NCI-H2171 (cell line): ENCODE measurements at regions not wholly inside any gene's neighbourhood (a gene's known extent, or its start where the extent isn't known, plus 50 kb on each side); places are given as distances from the start of the nearest gene placed in this dataset.
"Not testable (repeated sequence)": the region's sequence is repeated elsewhere in the genome, so short reads cannot be mapped to it uniquely, and the experiment has no call there.

Experiments used
- DNase-seq: peaks from one replicate; lab custom pipeline; 2025; lab: John Stamatoyannopoulos, UW

- no peak for DNase-seq
These were observed 179.1 kb downstream of the FASLG start for GRCh38 chr1:172837816-172838679.

DNA sequence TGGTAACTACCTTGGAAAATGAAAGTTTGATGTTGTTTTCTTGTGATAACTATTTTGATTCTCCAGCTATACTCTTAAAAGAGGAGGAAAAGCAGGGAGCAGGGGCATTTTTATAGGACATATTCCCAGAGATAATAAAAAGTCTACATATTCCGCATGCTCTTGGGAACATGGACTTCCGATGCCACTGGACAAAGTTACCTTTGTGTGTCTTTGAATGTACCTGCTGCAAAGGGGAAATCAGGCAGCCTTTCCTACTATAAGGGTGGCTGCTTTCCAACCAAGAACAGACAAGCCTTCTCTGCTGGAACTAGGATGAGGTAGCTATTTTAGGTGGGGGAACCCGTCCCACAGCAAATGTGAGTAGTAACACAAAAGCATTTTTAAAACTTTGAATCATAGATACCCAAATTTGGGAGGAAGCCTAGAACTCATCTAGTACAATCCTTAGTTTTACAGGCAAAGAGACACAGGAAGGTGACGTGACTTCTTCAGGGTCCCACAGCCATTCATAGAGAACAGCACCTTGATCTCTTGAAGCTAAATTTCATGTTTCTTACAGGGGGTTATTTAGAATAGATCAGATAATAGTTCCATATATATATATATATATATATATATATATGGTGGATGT, 179.9 kb downstream of the FASLG start:
- no peak for DNase-seq

GRCh38 chr1:172839639-172840038, 180.7 kb downstream of the FASLG start:
- DNase-seq = not testable (repeated sequence)

GRCh38 chr1:172843444-172843843, 184.5 kb downstream of the FASLG start:
- no peak for DNase-seq

DNA sequence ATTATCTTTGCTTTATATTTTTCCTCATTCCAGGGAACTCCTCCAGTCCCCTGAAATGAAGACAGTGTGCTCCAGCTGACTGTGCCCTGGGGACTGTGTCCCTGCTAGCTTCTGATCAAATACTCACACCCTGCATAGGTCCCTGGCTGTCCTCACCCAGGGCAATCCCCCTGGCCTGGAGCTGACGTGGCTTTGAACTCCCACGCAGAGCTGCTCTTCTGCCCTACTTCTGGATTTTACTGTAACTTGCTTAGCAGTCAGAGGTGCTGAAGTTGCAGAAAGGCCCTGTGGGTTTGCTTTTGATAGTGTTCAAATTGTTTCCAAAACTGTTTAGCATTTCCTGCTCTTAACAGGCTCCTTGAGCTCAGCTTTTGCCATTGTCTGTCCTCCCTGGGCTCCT, 186.5 kb downstream of the FASLG start:
- DNase-seq = no peak

- no peak for DNase-seq
These were observed 187.0 kb downstream of the FASLG start for GRCh38 chr1:172845865-172846264.

GRCh38 chr1:172847814-172848213, 188.9 kb downstream of the FASLG start:
- DNase-seq = not testable (repeated sequence)

DNA sequence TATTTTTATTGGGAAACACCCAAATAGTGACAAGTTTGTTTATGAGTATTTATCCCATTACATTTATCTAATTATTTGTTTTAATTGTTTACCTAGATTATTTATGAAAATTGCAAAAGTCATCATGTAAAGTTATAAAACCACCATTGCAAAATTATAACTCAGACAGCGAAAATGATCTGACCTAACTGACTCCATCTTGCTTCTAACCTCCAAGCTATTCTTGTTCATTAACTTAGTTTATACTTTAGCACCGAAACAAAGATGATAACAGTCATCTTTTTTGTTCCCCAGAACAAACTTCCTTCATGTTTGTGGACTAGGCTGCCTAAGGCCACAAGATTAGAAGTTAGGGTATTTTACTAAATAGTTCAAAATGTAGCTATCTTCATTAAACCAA, 190.8 kb downstream of the FASLG start:
- no peak for DNase-seq

- DNase-seq = no peak
These were observed 192.2 kb downstream of the FASLG start for GRCh38 chr1:172851077-172851476.

GRCh38 chr1:172851856-172852255, 193.0 kb downstream of the FASLG start:
- no peak for DNase-seq

GRCh38 chr1:172855983-172856382, 194.8 kb downstream of the TNFSF18 start:
- DNase-seq = not testable (repeated sequence)

- DNase-seq = no peak
These were observed 187.7 kb downstream of the TNFSF18 start for GRCh38 chr1:172863031-172863430.

DNA sequence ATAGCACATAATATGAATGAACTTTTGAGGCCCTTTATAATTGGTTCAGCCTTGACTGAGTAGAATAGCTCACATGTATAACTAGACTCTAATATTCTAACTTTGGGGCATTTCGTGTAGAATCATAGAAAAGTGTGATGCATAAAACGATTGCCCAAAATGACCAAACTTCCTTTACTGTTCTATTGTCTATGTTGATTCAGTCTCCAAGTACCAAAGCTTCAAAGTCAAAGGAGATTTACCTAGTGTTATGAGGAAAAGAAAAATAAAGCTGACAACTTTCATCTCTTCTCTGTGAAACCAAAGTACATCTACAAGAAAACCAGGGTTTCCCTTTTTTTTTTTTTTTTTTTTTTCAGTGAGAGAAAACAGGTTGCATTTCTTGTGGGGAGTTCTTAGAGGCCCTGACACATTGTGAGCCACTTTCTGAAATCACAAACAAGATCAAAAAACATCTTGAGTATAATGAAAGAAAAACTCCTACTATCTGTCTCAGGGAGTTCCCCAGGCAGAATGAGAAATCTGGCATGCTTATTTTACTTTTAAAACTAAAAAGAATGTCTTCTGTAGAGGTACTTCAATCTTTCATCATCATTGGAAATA, 183.4 kb downstream of the TNFSF18 start:
- DNase-seq = no peak

DNA sequence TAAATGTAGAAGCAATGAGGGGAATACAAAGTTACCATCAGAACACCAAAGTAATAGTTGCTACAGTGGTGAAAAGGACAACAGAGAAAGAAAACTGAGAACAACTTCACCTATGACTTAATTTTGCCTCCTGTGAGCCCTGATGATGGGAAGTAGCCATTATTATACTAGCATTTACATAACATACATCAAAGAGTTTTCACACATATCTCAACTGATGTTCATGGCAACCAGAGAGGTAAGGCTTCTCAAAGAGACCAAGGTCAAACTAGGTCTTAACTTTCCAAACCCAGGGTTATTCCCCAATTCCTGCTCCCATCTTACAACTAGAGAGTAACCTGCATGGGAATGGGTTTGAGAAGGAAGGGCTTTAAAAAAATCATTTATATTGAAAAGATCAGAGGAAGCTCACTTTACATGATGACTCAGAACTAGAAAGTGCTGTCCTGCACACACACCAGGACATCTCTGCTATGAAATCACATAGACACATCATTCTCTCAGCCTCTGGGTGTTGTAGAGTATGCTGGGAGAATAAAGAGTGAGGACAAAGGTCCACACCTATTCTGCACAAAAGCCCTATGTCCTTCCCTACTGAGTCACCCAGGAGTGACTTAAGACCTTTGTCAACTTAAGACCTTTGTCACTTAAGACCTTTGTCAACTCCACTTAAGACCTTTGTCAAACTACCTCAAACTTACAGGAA, 179.7 kb downstream of the TNFSF18 start:
- DNase-seq = no peak

DNA sequence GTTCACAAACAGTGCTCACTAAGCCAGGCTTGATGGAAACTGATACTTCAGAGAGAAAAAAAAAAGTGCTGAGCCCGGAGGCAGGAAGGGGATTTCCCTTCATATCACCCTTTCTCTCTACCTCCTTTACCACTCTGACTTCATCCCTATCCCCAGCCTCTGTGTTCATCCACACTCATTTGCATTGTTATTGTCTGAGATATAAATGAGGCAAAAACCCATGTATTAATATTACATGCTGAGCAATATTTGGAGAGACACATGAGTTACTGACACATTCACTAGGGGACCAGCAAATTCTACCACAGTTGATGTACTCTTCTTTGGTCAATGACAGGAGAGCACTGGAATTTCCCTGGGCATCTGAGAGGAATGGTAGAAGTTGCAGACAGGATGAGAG, 175.8 kb downstream of the TNFSF18 start:
- DNase-seq = no peak

GRCh38 chr1:172875892-172876291, 174.8 kb downstream of the TNFSF18 start:
- no peak for DNase-seq

- no peak for DNase-seq
These were observed 168.4 kb downstream of the TNFSF18 start for GRCh38 chr1:172882385-172882784.

DNA sequence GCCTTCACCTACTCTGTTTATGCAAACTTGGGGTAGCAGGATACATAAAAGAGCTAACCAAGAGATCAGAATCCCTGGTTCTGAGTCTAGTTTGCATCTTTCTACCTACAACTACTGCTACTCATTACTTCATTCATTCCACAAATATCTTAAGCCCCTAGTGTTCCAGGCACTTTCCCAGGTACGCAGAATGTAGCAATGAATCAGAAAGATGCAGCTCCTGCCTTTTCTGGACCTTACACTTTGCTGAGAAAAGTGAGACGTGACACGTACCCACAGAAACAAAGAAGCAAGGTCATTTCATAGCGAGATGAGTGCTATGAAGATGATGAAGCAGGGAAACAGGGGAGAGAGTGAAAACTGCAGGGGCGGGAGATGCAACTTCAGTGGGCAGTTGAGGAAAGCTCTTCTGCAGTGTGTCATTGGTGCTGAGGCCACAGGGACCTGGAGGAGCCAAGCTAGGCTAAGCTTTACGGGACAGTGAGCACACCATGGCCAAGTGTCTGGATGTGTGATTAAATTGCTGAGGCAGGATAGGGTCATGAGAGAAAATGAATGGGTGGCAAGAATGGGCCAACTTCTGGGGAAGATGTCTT, 167.9 kb downstream of the TNFSF18 start:
- no peak for DNase-seq

GRCh38 chr1:172883387-172883791, 167.4 kb downstream of the TNFSF18 start:
- DNase-seq = no peak

DNA sequence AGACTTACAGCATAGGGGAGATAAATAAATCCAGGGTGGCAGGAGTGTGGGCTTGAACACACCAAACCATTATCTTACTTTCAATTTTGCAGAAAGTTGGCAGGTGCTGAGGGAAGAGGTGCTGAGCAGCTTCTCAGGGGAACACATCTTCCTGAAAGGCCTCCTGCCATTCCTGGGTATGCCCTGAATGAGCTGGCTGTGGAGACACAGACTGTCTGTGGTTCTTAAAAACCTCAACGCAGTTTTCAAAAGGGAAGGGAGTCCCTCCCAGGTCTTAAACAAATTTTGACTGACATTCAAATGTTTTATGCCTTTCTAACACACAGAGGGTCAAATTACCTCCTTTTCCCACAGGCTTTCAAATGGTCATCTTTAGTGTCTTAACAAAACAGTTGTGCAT, 166.9 kb downstream of the TNFSF18 start:
- DNase-seq = no peak

DNA sequence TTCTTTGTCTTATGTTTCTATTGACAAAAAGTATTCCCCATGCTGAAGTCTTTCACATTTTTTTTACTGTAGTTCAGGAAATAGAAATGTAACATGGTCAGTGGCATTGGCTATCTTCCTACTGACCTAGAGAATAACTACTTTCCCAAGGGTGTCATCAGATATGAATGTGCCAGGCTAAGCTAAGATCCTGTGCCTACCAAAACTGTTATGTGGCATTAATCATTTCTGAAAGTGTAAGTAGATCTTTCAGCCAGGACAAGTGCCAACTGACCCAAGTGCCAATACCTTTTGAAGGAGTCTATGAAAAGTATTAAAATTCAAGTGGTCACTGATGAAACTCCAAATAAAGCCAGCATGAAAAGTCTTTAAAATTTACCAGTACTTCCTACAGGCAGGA, 165.3 kb downstream of the TNFSF18 start:
- DNase-seq = no peak

DNA sequence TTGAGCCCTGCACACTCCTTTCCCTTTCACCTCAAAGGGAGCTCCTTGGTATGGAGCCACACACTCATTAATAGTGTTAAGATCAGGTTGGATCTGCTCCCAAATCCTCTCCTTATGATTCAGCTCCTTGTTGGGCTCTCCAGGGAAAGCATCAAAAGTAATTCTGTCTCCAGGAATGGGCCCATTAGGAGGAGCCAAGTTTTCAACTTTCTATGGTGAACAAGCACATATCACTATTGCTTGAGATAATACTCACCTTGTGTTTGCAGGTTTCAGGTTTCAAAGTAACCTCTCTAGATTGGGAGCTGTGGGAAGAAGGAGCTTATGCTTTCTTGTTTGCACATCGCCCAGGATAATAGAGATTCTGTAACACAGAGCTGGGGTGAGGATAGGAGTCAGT, 164.8 kb downstream of the TNFSF18 start:
- no peak for DNase-seq
